Activated CD8-positive, alpha-beta T cell treated with anti-CD3 and anti-CD28 coated beads, Interleukin-2, amount 10 ng/mL, durations not matched to agents 7 days and 5 days (primary cell): ENCODE measurements at regions not wholly inside any gene's neighbourhood (a gene's known extent, or its start where the extent isn't known, plus 50 kb on each side); places are given as distances from the start of the nearest gene placed in this dataset.
"Not testable (repeated sequence)": the region's sequence is repeated elsewhere in the genome, so short reads cannot be mapped to it uniquely, and the experiment has no call there.

ENCODE experiments used
- ATAC-seq: fragments of 150-1000 bp; cut with Tn5 transposase; one replicate; pipeline ENCODE4 v1.10.0; 2021; ENCODE audit warnings: moderate library complexity
- CTCF ChIA-PET: fragments of 350-600 bp; sonication (Branson Sonifier 250); formaldehyde crosslinking; loops from one replicate; lab custom pipeline; 2021; ENCODE audit warnings: antibody characterized with exemption; lab: Charles Lee
- POLR2A ChIA-PET: fragments of 350-600 bp; sonication (Branson Sonifier 250); formaldehyde crosslinking; loops from one replicate; lab custom pipeline; 2021; ENCODE audit warnings: antibody characterized with exemption; lab: Charles Lee
- DNase-seq: peaks from one replicate; pipeline ENCODE4 v3.0.0-alpha.2; 2020
- H3K27ac Mint-ChIP-seq: one replicate; pipeline ENCODE4 v1.8.0; 2021; ENCODE audit warnings: mild to moderate bottlenecking, mixed read lengths
- H3K27me3 Mint-ChIP-seq: one replicate; pipeline ENCODE4 v1.8.0; 2021; ENCODE audit warnings: low read depth, mixed read lengths
- H3K36me3 Mint-ChIP-seq: one replicate; pipeline ENCODE4 v1.8.0; 2021; ENCODE audit warnings: low read depth, mixed read lengths
- H3K4me1 Mint-ChIP-seq: one replicate; pipeline ENCODE4 v1.8.0; 2021; ENCODE audit warnings: low read depth, mixed read lengths
- H3K4me3 Mint-ChIP-seq: one replicate; pipeline ENCODE4 v1.8.0; 2021; ENCODE audit warnings: mild to moderate bottlenecking, mixed read lengths
- H3K9me3 Mint-ChIP-seq: one replicate; pipeline ENCODE4 v1.8.0; 2022; ENCODE audit warnings: mixed read lengths; ENCODE audit not compliant: insufficient read depth

GRCh38 chr2:167759531-167759930, 487.9 kb downstream of the STK39 start:
- ATAC-seq, result no peak
- DNase-seq, result no peak
- no peaks in the 10 kb centered on the region for H3K36me3 Mint-ChIP-seq
- no peak overlapping the region for H3K4me3 Mint-ChIP-seq
- H3K27me3 Mint-ChIP-seq, result peaks cover 3% of the 10 kb centered on the region
- H3K27ac Mint-ChIP-seq, result no peak overlapping the region
- POLR2A ChIA-PET, result no interaction called here
- no peaks in the 10 kb centered on the region for H3K4me1 Mint-ChIP-seq
- CTCF ChIA-PET, result no interaction called here
- H3K9me3 Mint-ChIP-seq, result no peaks in the 10 kb centered on the region

- ATAC-seq (no peak), DNase-seq (no peak)
- Mint-ChIP-seq H3K4me1 (no peaks in the 10 kb centered on the region), H3K36me3 (no peaks in the 10 kb centered on the region), H3K4me3 (no peak overlapping the region), H3K27me3 (peaks cover 3% of the 10 kb centered on the region), H3K9me3 (no peaks in the 10 kb centered on the region), H3K27ac (no peak overlapping the region)
- POLR2A ChIA-PET, result no interaction called here
- CTCF ChIA-PET, result no interaction called here
These were observed 489.1 kb downstream of the STK39 start for GRCh38 chr2:167758292-167758691.

- no peaks in the 10 kb centered on the region for H3K4me1 Mint-ChIP-seq
- no peak overlapping the region for H3K27ac Mint-ChIP-seq
- CTCF ChIA-PET, result no interaction called here
- no peak overlapping the region for H3K4me3 Mint-ChIP-seq
- DNase-seq (no peak), ATAC-seq (no peak)
- no peaks in the 10 kb centered on the region for H3K27me3 Mint-ChIP-seq
- POLR2A ChIA-PET, result no interaction called here
- no peaks in the 10 kb centered on the region for H3K36me3 Mint-ChIP-seq
- H3K9me3 Mint-ChIP-seq, result no peaks in the 10 kb centered on the region
These were observed 490.9 kb downstream of the STK39 start for GRCh38 chr2:167756446-167756845.

GRCh38 chr2:167753142-167753541, 494.3 kb downstream of the STK39 start:
- Mint-ChIP-seq H3K9me3 (no peaks in the 10 kb centered on the region), H3K36me3 (no peaks in the 10 kb centered on the region), H3K4me1 (no peaks in the 10 kb centered on the region), H3K4me3 (no peak overlapping the region), H3K27ac (no peak overlapping the region), H3K27me3 (no peaks in the 10 kb centered on the region)
- ATAC-seq (no peak), DNase-seq (no peak)
- CTCF ChIA-PET, result no interaction called here
- POLR2A ChIA-PET, result no interaction called here

- CTCF ChIA-PET, result no interaction called here
- DNase-seq (no peak), ATAC-seq (no peak)
- Mint-ChIP-seq H3K27me3 (no peaks in the 10 kb centered on the region), H3K36me3 (no peaks in the 10 kb centered on the region), H3K4me3 (no peak overlapping the region), H3K4me1 (no peaks in the 10 kb centered on the region), H3K27ac (no peak overlapping the region), H3K9me3 (no peaks in the 10 kb centered on the region)
- POLR2A ChIA-PET, result no interaction called here
These were observed 494.7 kb downstream of the STK39 start for GRCh38 chr2:167752734-167753133.

GRCh38 chr2:167750675-167751074, 496.7 kb downstream of the STK39 start:
- Mint-ChIP-seq H3K9me3 (no peaks in the 10 kb centered on the region), H3K36me3 (no peaks in the 10 kb centered on the region), H3K27ac (no peak overlapping the region), H3K4me3 (no peak overlapping the region), H3K4me1 (no peaks in the 10 kb centered on the region), H3K27me3 (no peaks in the 10 kb centered on the region)
- CTCF ChIA-PET, result no interaction called here
- ATAC-seq (no peak), DNase-seq (no peak)
- POLR2A ChIA-PET, result no interaction called here

GRCh38 chr2:167749660-167750059, 497.7 kb downstream of the STK39 start:
- ChIA-PET CTCF (no interaction called here), POLR2A (no interaction called here)
- Mint-ChIP-seq H3K36me3 (no peaks in the 10 kb centered on the region), H3K27me3 (no peaks in the 10 kb centered on the region), H3K4me1 (no peaks in the 10 kb centered on the region), H3K9me3 (no peaks in the 10 kb centered on the region), H3K27ac (no peak overlapping the region), H3K4me3 (no peak overlapping the region)
- ATAC-seq (no peak), DNase-seq (no peak)

GRCh38 chr2:167749016-167749415, 498.4 kb downstream of the STK39 start:
- Mint-ChIP-seq H3K9me3 (no peaks in the 10 kb centered on the region), H3K4me3 (no peak overlapping the region), H3K27me3 (no peaks in the 10 kb centered on the region), H3K4me1 (no peaks in the 10 kb centered on the region), H3K36me3 (no peaks in the 10 kb centered on the region), H3K27ac (no peak overlapping the region)
- POLR2A ChIA-PET, result no interaction called here
- ATAC-seq, result no peak
- DNase-seq, result no peak
- CTCF ChIA-PET, result no interaction called here

- CTCF ChIA-PET, result no interaction called here
- no peak overlapping the region for H3K4me3 Mint-ChIP-seq
- no peak overlapping the region for H3K27ac Mint-ChIP-seq
- no peak for DNase-seq
- POLR2A ChIA-PET, result no interaction called here
- no peaks in the 10 kb centered on the region for H3K9me3 Mint-ChIP-seq
- no peak for ATAC-seq
- no peaks in the 10 kb centered on the region for H3K4me1 Mint-ChIP-seq
- H3K36me3 Mint-ChIP-seq, result no peaks in the 10 kb centered on the region
- H3K27me3 Mint-ChIP-seq, result no peaks in the 10 kb centered on the region
These were observed 498.9 kb downstream of the STK39 start for GRCh38 chr2:167748536-167748935.

- no peaks in the 10 kb centered on the region for H3K9me3 Mint-ChIP-seq
These were observed 501.7 kb downstream of the STK39 start for GRCh38 chr2:167745667-167746066.

GRCh38 chr2:167739921-167740320, 507.5 kb downstream of the STK39 start:
- H3K27ac Mint-ChIP-seq, ATAC-seq, H3K4me3 Mint-ChIP-seq, H3K4me1 Mint-ChIP-seq, H3K27me3 Mint-ChIP-seq, H3K9me3 Mint-ChIP-seq, H3K36me3 Mint-ChIP-seq, CTCF ChIA-PET, DNase-seq: not testable (repeated sequence)
- POLR2A ChIA-PET, result interaction anchor here (0.6 kb wide), 1 partner anchor 259 kb away, joined by 4 read pairs; no protein-coding TSS in a partner anchor

More at GRCh38 chr2:167745667-167746066, 501.7 kb downstream of the STK39 start:
- ChIA-PET CTCF (no interaction called here), POLR2A (no interaction called here)
- DNase-seq (no peak), ATAC-seq (no peak)
- Mint-ChIP-seq H3K4me3 (no peak overlapping the region), H3K27ac (no peak overlapping the region), H3K27me3 (no peaks in the 10 kb centered on the region), H3K4me1 (no peaks in the 10 kb centered on the region), H3K36me3 (no peaks in the 10 kb centered on the region)

- no peaks in the 10 kb centered on the region for H3K36me3 Mint-ChIP-seq
- no peak for DNase-seq
These were observed 513.6 kb downstream of the STK39 start for GRCh38 chr2:167733747-167734146.

GRCh38 chr2:167732326-167732725, 515.1 kb downstream of the STK39 start:
- no peaks in the 10 kb centered on the region for H3K4me1 Mint-ChIP-seq
- ChIA-PET POLR2A (no interaction called here), CTCF (no interaction called here)
- no peak for DNase-seq
- H3K27ac Mint-ChIP-seq, result no peak overlapping the region
- no peaks in the 10 kb centered on the region for H3K36me3 Mint-ChIP-seq
- no peak for ATAC-seq
- no peak overlapping the region for H3K4me3 Mint-ChIP-seq
- H3K27me3 Mint-ChIP-seq, result no peaks in the 10 kb centered on the region
- no peaks in the 10 kb centered on the region for H3K9me3 Mint-ChIP-seq

More at GRCh38 chr2:167733747-167734146, 513.6 kb downstream of the STK39 start:
- H3K27ac Mint-ChIP-seq, result no peak overlapping the region
- H3K4me3 Mint-ChIP-seq, result no peak overlapping the region
- ChIA-PET POLR2A (no interaction called here), CTCF (no interaction called here)
- no peak for ATAC-seq
- H3K27me3 Mint-ChIP-seq, result no peaks in the 10 kb centered on the region
- H3K4me1 Mint-ChIP-seq, result no peaks in the 10 kb centered on the region
- no peaks in the 10 kb centered on the region for H3K9me3 Mint-ChIP-seq
